ENCODE measurements at regions not wholly inside any gene's neighbourhood (a gene's known extent, or its start where the extent isn't known, plus 50 kb on each side); places are given as distances from the start of the nearest gene placed in this dataset.
"Not testable (repeated sequence)": the region's sequence is repeated elsewhere in the genome, so short reads cannot be mapped to it uniquely, and the experiment has no call there.

- TF ChIP-seq POLR2AphosphoS5 (IDR thresholded peaks at IDR 0.05; ENCODE audit: low read depth, low read length): no peak
- no peak for TF ChIP-seq POLR2A (IDR thresholded peaks at IDR 0.05; ENCODE audit: low read depth, low read length)
- no peak for TF ChIP-seq TAF1 (IDR thresholded peaks at IDR 0.05; ENCODE audit: borderline replicate concordance, low read depth, low read length)
- FAIRE-seq (no peak), DNase-seq (ENCODE audit: insufficient read length) (no peak)
Observed at GRCh38 chr9:13939134-13939533, 374.8 kb downstream of the NFIB start.

GRCh38 chr9:13934416-13934815, 379.5 kb downstream of the NFIB start:
- FAIRE-seq (no peak), DNase-seq (ENCODE audit: insufficient read length) (no peak)
- no peak for TF ChIP-seq POLR2AphosphoS5 (IDR thresholded peaks at IDR 0.05; ENCODE audit: low read depth, low read length)
- TF ChIP-seq TAF1 (IDR thresholded peaks at IDR 0.05; ENCODE audit: borderline replicate concordance, low read depth, low read length): no peak
- no peak for TF ChIP-seq POLR2A (IDR thresholded peaks at IDR 0.05; ENCODE audit: low read depth, low read length)

DNA sequence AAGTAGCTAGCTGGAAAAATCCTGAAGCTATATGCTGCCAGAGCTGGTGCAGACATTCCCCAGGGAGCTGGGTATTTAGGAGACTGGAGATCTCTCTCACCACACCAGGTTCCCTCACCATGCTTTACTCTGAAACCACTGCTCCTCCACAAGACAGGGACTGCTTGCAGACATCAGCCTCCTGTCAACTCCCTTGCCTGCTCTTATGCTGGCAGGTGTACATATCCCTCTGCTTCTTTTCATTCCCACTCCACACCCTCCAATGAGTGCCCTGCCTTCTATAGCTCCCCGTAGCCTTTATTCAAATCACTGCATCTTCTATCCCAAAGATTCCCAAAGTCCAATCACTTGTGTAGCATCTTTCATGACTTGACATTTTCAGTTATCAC, 380.7 kb downstream of the NFIB start:
- FAIRE-seq (no peak), DNase-seq (ENCODE audit: insufficient read length) (no peak)
- TF ChIP-seq TAF1 (IDR thresholded peaks at IDR 0.05; ENCODE audit: borderline replicate concordance, low read depth, low read length) (no peak), POLR2AphosphoS5 (IDR thresholded peaks at IDR 0.05; ENCODE audit: low read depth, low read length) (no peak), POLR2A (IDR thresholded peaks at IDR 0.05; ENCODE audit: low read depth, low read length) (no peak)

DNA sequence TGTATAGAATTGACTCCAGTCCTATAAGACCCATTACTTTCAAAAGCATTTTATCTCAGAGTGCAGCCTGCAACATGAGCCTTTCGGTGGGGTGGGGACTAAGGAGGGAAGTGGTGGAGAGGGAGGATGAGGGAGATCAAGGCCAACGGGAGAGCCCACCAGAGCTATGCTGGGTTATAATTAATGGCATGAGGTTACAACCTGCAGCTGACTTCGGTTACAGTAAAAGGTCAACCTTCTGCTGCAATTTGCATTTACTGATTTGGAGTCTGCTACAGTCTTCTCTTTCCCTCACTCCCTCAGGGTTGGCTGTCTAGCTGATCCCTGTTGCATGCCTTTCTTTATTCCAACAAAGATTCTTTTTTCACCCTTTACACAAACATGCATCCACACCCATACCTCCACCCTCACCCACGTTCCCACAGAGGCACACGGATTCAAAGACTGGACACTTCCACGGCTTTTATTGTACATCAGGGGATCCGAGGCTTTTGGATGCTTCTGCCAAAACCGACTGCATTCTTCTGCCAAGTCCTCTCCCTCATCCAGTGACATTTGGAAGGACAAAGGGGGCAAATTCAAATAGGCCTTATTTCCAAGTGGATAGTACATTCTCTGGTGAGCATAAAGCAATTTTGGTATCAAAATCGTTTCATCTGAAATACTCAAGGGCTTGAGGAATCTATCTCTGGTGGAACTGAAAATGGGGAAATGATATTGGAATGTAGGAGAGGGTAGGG, 381.2 kb downstream of the NFIB start:
- no peak for TF ChIP-seq POLR2AphosphoS5 (IDR thresholded peaks at IDR 0.05; ENCODE audit: low read depth, low read length)
- no peak for TF ChIP-seq TAF1 (IDR thresholded peaks at IDR 0.05; ENCODE audit: borderline replicate concordance, low read depth, low read length)
- no peak for FAIRE-seq

GRCh38 chr9:13929013-13929412, 384.9 kb downstream of the NFIB start:
- TF ChIP-seq TAF1 (IDR thresholded peaks at IDR 0.05; ENCODE audit: borderline replicate concordance, low read depth, low read length): no peak
- TF ChIP-seq POLR2AphosphoS5 (IDR thresholded peaks at IDR 0.05; ENCODE audit: low read depth, low read length): no peak
- TF ChIP-seq POLR2A (IDR thresholded peaks at IDR 0.05; ENCODE audit: low read depth, low read length): no peak
- FAIRE-seq (no peak), DNase-seq (ENCODE audit: insufficient read length) (no peak)

More for the DNA sequence above, 381.2 kb downstream of the NFIB start:
- DNase-seq (ENCODE audit: insufficient read length): no peak

DNA sequence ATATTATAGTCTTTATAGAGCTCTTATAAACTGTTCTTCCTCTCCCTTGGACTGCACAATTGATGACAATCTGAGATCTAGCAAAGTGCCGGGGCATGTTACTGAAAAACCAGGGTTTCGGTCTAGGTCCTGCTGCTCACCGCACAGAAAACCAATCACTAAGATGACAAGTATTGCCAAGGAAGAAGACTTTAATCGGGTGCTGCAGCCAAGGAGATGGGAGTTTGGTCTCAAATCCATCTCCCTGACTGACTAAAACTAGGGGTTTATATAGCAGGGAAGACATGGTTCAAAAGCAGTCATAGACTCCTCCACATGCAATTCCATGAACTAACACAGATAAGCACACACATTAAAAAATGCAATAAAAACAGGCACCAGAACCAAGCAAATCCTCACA, 390.6 kb downstream of the NFIB start:
- no peak for DNase-seq (ENCODE audit: insufficient read length)
- no peak for TF ChIP-seq POLR2AphosphoS5 (IDR thresholded peaks at IDR 0.05; ENCODE audit: low read depth, low read length)
- TF ChIP-seq POLR2A (IDR thresholded peaks at IDR 0.05; ENCODE audit: low read depth, low read length): no peak
- no peak for TF ChIP-seq TAF1 (IDR thresholded peaks at IDR 0.05; ENCODE audit: borderline replicate concordance, low read depth, low read length)
- FAIRE-seq: no peak

DNA sequence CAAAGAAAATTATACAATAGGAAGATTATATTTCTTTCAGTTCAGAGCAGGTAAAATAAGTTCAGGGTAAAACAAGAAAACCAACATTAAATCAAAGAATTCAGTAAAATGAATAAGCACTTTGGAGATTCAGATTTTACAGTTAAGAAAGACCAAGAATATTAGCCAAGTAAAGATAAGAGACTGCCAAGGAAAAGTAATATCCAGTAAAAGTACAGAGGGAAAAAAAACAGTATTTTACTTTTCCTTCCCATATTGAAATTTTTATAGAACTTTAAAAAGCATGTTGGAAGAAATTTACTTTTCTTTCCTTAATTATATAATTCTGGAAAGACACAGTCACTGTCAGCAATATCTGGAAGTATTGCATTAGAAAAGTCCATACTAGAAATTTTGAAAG, 393.4 kb downstream of the NFIB start:
- FAIRE-seq (no peak), DNase-seq (ENCODE audit: insufficient read length) (no peak)
- TF ChIP-seq POLR2AphosphoS5 (IDR thresholded peaks at IDR 0.05; ENCODE audit: low read depth, low read length) (no peak), POLR2A (IDR thresholded peaks at IDR 0.05; ENCODE audit: low read depth, low read length) (no peak), TAF1 (IDR thresholded peaks at IDR 0.05; ENCODE audit: borderline replicate concordance, low read depth, low read length) (no peak)

DNA sequence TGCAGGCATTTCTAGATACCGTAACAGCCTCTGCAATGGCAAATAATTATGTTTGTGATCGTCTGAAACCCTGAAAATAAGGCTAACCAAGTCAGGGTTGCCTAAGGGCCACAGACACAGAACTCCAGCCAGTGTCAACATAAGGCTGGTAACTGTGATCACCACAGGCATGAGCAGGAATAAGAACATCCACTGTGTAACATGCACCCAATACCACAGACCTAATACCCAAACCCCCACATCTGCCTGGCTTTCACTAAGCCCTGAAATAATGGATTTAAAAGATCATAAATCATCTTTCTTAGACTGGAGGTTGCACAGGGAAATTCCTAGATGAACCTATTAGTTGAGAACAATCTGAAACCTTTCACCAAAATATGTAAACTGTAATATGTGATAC, 394.5 kb downstream of the NFIB start:
- no peak for FAIRE-seq
- TF ChIP-seq POLR2AphosphoS5 (IDR thresholded peaks at IDR 0.05; ENCODE audit: low read depth, low read length) (no peak), TAF1 (IDR thresholded peaks at IDR 0.05; ENCODE audit: borderline replicate concordance, low read depth, low read length) (no peak), POLR2A (IDR thresholded peaks at IDR 0.05; ENCODE audit: low read depth, low read length) (no peak)
- DNase-seq (ENCODE audit: insufficient read length): no peak

DNA sequence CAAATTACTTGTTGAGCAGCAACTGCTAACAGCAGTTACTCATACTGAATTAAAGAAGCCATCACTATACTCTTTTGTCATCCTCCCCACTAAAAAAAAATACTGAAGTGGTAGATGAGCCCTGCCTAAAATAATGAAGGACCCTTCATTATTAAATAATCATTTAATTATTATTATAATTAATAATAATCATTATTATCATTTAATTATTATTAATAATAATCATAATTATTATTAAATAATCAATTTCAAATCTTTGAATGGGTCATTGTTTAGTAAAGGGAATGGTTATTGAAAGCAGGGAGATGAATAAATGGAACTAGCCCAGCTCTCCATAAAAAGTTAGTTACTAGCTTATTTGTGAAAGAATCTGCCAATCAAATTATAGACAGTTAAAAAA, 396.4 kb downstream of the NFIB start:
- FAIRE-seq (no peak), DNase-seq (ENCODE audit: insufficient read length) (no peak)
- TF ChIP-seq POLR2A (IDR thresholded peaks at IDR 0.05; ENCODE audit: low read depth, low read length) (no peak), POLR2AphosphoS5 (IDR thresholded peaks at IDR 0.05; ENCODE audit: low read depth, low read length) (no peak), TAF1 (IDR thresholded peaks at IDR 0.05; ENCODE audit: borderline replicate concordance, low read depth, low read length) (no peak)

GRCh38 chr9:13915591-13916301, 398.2 kb downstream of the NFIB start:
- TF ChIP-seq POLR2A (IDR thresholded peaks at IDR 0.05; ENCODE audit: low read depth, low read length) (no peak), POLR2AphosphoS5 (IDR thresholded peaks at IDR 0.05; ENCODE audit: low read depth, low read length) (no peak), TAF1 (IDR thresholded peaks at IDR 0.05; ENCODE audit: borderline replicate concordance, low read depth, low read length) (no peak)
- DNase-seq (ENCODE audit: insufficient read length) (no peak), FAIRE-seq (no peak)

DNA sequence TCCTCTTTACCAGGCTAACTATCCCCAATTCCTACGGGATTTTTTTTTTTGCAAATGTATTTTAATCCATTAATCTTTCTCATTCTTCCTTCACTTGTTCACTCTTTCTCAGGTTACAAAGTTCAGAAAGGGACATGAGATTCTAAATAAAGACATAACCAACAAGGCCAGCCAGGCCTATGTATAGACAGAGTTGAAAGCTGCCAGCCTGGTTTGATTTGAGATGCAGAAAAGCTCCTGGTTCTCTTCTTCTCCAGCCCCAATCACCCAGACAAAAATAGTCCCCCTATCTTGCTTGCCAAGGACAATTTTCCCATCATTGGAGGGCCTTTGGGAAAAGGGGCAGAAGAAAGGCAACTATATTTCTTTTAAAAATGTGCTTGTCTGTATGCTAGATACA, 398.8 kb downstream of the NFIB start:
- no peak for DNase-seq (ENCODE audit: insufficient read length)
- FAIRE-seq: no peak
- no peak for TF ChIP-seq POLR2AphosphoS5 (IDR thresholded peaks at IDR 0.05; ENCODE audit: low read depth, low read length)
- TF ChIP-seq POLR2A (IDR thresholded peaks at IDR 0.05; ENCODE audit: low read depth, low read length): no peak
- TF ChIP-seq TAF1 (IDR thresholded peaks at IDR 0.05; ENCODE audit: borderline replicate concordance, low read depth, low read length): no peak

- TF ChIP-seq POLR2A (IDR thresholded peaks at IDR 0.05; ENCODE audit: low read depth, low read length) (no peak), TAF1 (IDR thresholded peaks at IDR 0.05; ENCODE audit: borderline replicate concordance, low read depth, low read length) (no peak), POLR2AphosphoS5 (IDR thresholded peaks at IDR 0.05; ENCODE audit: low read depth, low read length) (no peak)
- DNase-seq (ENCODE audit: insufficient read length) (no peak), FAIRE-seq (no peak)
Observed at GRCh38 chr9:13911473-13911872, 402.5 kb downstream of the NFIB start.

DNA sequence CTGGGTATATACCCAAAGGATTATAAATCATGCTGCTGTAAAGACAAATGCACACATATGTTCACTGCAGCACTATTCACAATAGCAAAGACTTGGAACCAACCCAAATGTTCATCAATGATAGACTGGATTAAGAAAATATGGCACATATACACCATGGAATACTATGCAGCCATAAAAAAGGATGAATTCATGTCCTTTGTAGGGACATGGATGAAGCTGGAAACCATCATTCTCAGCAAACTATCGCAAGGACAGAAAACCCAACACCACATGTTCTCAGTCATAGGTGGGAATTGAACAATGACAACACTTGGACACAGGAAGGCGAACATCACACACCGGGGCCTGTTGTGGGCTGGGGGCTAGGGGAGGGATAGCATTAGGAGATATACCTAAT, 406.1 kb downstream of the NFIB start:
- not testable (repeated sequence) for FAIRE-seq; DNase-seq (ENCODE audit: insufficient read length)

All from GM12892 (cell line).